ENCODE measurements at regions not wholly inside any gene's neighbourhood (a gene's known extent, or its start where the extent isn't known, plus 50 kb on each side); places are given as distances from the start of the nearest gene placed in this dataset.

GRCh38 chr13:99634672-99635071, 133.4 kb downstream of the TM9SF2 start:
- no peak for DNase-seq

GRCh38 chr13:99630269-99630898, 129.1 kb downstream of the TM9SF2 start:
- DNase-seq: no peak

GRCh38 chr13:99629641-99630040, 128.4 kb downstream of the TM9SF2 start:
- DNase-seq: no peak

GRCh38 chr13:99628442-99628841, 127.2 kb downstream of the TM9SF2 start:
- DNase-seq: no peak

GRCh38 chr13:99626461-99627082, 125.3 kb downstream of the TM9SF2 start:
- DNase-seq: no peak

GRCh38 chr13:99624936-99625540, 123.8 kb downstream of the TM9SF2 start:
- no peak for DNase-seq

- DNase-seq: no peak
Measured at GRCh38 chr13:99620806-99621205, 119.5 kb downstream of the TM9SF2 start.

GRCh38 chr13:99619207-99619606, 117.9 kb downstream of the TM9SF2 start:
- DNase-seq: no peak

- no peak for DNase-seq
Measured at GRCh38 chr13:99617474-99618255, 116.4 kb downstream of the TM9SF2 start.

- no peak for DNase-seq
Measured at GRCh38 chr13:99614465-99614885, 113.2 kb downstream of the TM9SF2 start.
